ENCODE measurements at regions not wholly inside any gene's neighbourhood (a gene's known extent, or its start where the extent isn't known, plus 50 kb on each side); places are given as distances from the start of the nearest gene placed in this dataset.

DNA sequence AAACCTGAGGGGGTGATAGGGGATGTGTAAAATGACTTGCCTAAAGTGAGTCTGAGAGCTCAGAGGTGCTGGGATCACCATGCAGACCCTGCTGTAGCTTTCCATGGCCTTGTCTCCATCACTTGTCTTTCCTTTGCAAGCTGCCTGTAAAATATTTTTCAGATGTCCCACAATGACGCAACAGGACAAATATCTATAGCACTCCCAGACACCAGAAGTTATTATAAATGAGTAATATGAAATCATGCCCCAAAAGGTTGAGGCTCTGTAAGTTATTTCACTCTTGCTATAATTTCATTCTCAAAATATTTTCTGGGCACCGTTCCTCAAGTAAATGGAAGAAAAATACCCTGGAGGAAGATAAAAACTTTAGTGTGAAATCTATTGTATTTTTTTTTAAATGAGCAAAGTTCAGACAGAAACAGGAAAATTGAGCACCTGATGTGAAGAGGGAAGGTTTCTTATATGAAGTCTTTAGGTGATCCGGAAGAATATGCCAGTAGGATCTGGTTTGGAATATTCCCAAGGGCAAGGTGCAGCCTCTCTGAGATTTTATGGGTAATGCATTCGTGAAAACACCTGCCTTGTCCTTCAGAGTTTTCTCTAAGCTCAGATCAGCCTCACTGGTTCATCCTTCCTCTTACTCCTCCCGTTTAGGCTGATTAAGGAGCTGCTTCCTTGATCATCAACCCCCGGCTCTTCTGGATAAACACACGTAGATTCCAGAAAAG lies 138.3 kb upstream of the DMAC1 start:
- peak; percentile 45 for DNase-seq

DNA sequence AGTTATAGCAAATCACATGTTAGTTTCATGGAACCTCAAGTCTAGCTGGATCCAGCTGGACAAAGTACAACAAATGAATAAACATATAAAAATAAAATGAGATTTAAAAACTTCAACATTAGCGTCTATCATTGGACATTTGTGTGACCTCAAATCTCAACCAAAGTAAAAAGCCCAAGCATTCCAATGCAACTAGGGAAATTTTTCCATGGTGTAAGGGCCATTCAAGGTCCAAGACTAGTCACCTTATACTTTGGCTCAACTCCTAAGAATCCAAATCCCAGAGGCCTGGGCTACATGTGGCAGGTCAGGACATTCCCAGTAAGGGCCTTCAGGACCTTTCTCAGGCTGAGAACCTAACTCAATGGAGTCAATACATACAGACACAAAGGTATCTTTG lies 137.4 kb upstream of the DMAC1 start:
- no peak for DNase-seq

GRCh38 chr9:7936163-7936562 lies 136.6 kb upstream of the DMAC1 start:
- DNase-seq, result no peak

DNA sequence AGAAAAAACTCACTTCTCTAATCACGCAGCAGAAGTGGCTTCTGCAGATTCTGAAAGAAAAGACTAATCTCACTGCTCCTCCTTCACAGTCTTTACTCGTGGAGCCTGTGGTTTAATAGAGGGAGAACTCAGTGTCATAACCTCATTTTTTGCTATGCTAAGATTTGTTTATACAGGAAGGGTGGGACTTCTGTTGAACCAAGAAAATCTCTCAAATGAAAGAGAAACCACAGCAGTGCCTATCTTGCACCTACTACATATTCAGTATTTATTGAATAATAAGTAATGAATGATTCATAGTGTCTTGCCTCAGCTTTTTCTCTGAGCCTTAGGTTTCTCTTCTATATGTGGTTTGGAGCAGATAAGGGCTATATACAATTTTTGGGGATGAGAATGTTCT lies 136.1 kb upstream of the DMAC1 start:
- DNase-seq, result peak; percentile 31

GRCh38 chr9:7932767-7933166 lies 133.2 kb upstream of the DMAC1 start:
- DNase-seq, result no peak

GRCh38 chr9:7930613-7931012 lies 131.0 kb upstream of the DMAC1 start:
- DNase-seq, result no peak

DNA sequence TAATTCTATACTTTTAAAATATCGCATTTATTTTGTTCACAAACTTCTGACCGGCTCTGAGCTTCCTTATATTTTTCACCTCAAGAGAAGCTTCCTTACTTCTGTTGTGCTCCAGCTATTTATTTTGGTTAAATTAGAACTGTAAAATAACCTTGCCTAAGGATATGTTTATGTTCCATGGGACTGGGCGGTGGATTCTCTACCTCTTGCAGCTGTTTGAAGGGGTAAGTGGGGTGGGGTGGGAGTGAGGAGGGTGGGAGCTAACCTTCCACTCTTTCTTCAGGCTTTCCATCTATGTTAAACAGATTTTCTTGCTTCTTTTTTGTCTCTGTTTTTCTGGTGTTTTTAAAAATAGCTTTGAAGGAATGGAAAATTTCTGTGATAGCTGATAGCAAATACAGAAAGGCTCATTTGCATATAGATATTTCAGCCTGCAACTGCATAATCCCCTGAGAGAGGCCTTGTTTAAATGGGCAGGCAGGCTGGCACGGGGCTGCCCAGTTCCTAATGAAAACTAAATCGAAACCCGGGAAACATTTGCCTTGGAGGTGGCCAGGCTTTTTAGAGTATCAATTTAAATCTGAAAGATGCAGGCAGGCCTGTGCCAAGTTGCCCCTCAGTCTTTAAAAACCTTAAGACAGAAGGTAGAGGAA lies 122.1 kb upstream of the DMAC1 start:
- no peak for DNase-seq

- DNase-seq, result no peak
These were observed 112.5 kb upstream of the DMAC1 start for GRCh38 chr9:7912037-7912535.

- peak; percentile 38 for DNase-seq
These were observed 110.9 kb upstream of the DMAC1 start for GRCh38 chr9:7910426-7911020.

GRCh38 chr9:7909537-7909936 lies 110.0 kb upstream of the DMAC1 start:
- no peak for DNase-seq

GRCh38 chr9:7907551-7908337 lies 108.2 kb upstream of the DMAC1 start:
- DNase-seq, result no peak

DNA sequence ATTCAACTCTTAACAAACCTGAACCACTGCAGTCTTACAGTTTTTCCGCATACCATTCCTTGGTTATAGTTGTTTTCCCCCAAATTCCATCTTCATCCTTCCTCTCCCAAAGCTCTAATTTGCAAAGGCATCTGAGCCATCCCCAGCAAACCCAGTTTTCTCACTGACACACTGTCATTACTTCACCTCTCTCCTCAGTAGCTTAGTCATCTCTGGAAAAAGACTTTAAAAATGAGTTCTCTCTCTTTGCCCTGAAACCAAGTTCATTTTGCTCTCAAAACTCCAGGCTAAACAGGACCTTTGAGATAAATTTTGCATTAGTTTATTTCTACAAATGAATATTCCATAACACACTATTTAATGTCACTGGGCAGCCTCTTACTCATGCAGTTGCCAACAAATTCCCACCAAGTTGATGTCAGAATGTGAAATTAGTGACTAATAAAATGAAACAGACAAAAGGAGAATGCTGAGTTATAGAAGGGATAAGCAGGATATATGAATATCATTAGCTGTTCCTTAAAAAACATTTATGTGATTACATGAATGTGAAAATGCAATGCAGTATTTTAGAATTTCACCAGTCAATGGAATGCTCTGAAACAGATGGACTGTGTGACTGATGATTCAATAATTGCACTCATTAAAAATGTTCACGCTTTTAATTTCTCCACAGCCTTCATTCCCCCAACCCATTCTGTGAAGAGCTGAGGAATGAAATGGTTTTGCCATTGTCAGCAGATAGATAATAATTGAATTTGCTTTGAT lies 107.4 kb upstream of the DMAC1 start:
- peak; percentile 9 for DNase-seq

GRCh38 chr9:7901621-7902020 lies 102.0 kb upstream of the DMAC1 start:
- peak; percentile 58 for DNase-seq

GRCh38 chr9:7900541-7900940 lies 101.0 kb upstream of the DMAC1 start:
- no peak for DNase-seq

GRCh38 chr9:7899753-7900152 lies 100.2 kb upstream of the DMAC1 start:
- DNase-seq, result no peak

DNA sequence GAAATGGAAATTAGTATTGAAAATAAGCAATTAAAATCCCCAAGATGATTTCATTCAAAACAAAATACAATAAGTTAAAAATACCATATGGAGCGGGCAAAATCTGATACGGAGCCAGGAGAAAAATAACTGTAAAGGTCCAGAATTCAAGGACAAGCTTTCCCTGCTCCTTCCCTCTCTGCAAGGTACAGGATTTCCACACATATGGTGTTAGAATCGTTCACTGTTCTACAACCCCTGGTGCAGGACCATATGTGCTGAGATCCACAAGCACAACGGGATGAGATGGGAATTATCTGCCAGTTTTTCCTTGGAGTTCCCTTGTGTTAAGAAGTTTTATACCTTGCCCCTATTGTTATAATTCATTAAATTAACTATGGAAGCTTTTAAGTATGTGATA lies 94.7 kb upstream of the DMAC1 start:
- no peak for DNase-seq

DNA sequence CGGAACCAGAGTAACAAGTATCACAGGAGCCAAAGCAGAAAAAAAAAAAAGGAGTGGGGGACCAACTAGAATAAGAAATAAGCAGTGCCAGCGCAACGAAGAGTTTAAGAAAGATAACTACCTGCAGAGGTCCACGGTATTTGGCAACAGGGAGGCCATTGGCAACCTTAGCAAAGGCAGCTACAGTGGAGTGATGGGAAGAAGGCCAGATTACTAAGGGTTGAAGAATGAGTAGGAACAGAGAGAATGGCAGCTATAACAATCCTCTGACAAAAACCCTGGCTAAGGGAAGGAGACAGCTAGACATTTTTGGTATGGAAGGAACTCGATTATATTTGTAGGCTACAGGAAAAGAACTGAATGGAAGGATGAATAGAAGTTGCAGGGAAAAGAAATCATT lies 93.4 kb upstream of the DMAC1 start:
- no peak for DNase-seq

DNA sequence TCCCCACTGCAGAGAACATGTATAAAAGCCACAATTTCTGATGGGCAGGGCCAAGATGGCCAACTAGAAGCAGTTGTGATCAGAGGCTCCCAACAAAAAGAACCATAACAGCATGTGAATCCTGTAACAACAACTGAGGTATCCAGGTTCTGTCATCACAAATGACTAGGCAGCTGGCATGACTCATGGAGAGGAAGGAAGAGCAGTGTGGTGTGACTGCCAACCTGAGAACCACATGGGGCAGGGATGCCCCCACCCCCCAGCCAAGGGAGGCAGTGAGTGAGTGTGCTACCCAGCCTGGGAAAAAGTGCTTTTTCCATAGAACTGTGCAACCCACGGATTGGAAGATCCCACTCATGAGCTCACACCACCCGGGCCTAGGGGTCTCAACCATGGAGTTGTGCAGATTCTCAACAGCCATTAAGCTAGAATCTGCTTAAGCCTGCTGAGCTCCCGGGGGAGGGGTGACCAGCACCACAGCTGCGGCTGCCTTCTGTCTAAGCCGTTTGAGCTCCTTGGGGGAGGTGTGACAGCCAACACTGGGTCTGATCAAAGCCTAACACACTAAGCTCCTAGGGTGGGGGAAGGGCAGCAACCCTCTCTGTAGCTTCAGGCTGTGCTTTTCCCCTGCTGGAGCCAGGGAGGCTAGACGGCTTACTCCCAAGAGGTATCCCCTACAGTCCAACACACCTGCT lies 80.1 kb upstream of the DMAC1 start:
- no peak for DNase-seq

- DNase-seq, result no peak
These were observed 72.6 kb upstream of the DMAC1 start for GRCh38 chr9:7871977-7872730.

DNA sequence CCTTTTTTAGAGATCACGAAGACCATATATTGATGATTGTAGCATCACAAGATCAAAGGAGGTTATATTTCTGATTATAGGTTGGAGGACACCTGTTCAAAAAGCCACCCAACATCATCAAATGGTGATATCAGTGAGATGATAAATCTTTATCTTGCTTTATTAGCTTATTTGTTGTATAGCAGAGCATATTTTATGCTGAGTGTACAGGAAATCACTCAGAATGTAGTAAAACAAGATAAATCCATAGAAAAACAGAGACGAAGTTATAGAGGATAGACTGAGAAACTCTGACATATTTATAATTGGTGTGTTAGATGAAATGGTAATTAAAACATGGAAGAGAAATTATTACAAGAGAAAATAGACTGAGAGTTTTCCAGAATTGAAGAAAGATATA lies 69.8 kb upstream of the DMAC1 start:
- DNase-seq, result no peak

DNA sequence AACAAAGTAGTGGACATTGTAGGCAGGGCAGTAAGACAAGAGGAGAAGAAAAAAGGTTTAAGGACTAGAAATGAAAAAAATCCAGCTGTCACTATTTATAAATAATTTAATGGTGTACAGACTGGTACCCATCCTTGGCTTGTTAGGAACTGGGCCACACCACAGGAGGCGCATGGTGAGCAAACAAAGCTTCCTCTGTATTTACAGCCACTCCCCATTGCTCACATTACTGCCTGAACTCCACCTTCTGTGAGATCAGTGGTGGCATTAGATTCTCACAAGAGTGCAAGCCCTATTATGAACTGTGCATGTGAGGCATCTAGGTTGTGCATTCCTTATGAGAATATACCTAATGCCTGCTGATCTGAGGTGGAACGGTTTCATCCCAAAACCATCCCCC lies 62.6 kb upstream of the DMAC1 start:
- DNase-seq, result no peak

Data from fibroblast of skin of scalp (primary cell).